ENCODE measurements at regions not wholly inside any gene's neighbourhood (a gene's known extent, or its start where the extent isn't known, plus 50 kb on each side); places are given as distances from the start of the nearest gene placed in this dataset.

DNA sequence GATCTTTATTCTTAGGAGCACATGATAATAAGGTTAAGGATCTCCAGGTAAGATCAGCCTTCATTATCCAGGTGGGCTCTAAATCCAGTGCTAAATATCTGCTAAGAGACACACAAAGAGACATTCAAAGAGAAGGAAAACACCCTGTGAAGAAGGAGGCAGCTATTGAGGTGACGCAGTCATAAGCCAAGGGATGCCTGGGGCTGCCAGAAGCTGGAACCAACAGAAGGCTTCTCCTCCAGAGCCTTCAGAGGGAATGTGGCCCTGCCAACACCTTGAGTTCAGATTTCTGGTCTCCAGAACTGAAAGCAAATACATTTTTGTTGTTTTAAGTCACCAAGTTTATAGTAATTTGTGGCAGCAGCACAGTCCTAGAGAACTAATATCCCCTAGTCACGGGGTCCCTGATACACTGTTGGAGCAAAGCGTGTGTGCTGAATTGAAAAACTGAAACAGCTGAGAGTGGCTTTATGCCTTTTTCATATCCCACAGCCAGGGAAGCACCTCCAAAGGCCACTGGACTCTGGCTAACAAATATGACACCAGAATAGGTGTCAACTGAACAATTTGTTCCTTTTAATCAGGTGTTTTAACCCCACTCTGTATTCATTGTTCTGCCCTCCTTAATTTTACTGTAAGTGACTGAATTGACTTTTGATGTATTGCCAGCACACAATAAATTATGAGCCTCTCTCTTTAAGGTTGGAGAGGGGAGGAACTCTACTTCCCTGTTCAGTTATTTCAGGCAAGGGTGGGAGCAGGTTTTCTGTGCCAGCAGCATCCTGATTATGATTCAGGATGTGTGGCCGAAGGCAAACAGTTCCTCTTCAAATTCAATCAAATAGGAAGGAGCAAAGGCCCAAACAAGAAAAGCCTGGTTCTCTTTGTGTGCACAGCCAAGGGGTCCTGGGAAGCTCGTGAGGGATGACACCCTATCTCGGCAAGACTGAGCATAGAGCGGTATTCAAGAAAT is 151.8 kb upstream of the HES1 start:
- Histone ChIP-seq H3K27me3 (ENCODE audit: control insufficient read depth, insufficient read depth, low read length) (peaks cover 12% of the 10 kb centered on the region), H3K9me3 (ENCODE audit: control insufficient read depth, insufficient read depth, low read length) (no peaks in the 10 kb centered on the region), H3K36me3 (ENCODE audit: control insufficient read depth, insufficient read depth, low read length) (no peaks in the 10 kb centered on the region), H3K4me1 (ENCODE audit: control insufficient read depth, insufficient read depth, low read length) (peaks cover 4% of the 10 kb centered on the region), H3K9ac (ENCODE audit: low read depth, low read length) (no peak overlapping the region), H3K4me3 (ENCODE audit: low read depth, low read length) (no peak overlapping the region)

DNA sequence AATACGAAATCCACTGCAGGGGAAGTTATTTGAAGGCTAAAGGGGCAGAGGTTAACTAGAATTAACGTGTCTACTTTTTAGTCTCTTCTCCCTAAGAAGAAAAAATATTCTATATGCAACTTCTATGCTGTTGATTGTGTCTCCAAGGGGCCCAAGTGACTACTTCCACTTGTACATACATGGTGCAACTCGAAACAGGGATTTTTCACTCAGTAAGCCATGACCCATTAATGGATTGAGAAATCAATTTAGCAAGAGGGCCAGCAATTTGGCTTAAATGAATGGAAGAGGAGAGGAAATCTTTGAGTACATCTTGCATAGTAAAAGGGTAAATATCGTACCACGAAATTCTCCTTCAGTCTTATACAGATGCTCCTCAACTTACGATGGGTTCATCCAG is 151.1 kb upstream of the HES1 start:
- Histone ChIP-seq H3K9ac (ENCODE audit: low read depth, low read length) (no peak overlapping the region), H3K4me3 (ENCODE audit: low read depth, low read length) (no peak overlapping the region), H3K27me3 (ENCODE audit: control insufficient read depth, insufficient read depth, low read length) (peaks cover 12% of the 10 kb centered on the region), H3K36me3 (ENCODE audit: control insufficient read depth, insufficient read depth, low read length) (no peaks in the 10 kb centered on the region), H3K9me3 (ENCODE audit: control insufficient read depth, insufficient read depth, low read length) (no peaks in the 10 kb centered on the region), H3K4me1 (ENCODE audit: control insufficient read depth, insufficient read depth, low read length) (peaks cover 4% of the 10 kb centered on the region)

- Histone ChIP-seq H3K36me3 (ENCODE audit: control insufficient read depth, insufficient read depth, low read length) (no peaks in the 10 kb centered on the region), H3K4me1 (ENCODE audit: control insufficient read depth, insufficient read depth, low read length) (no peaks in the 10 kb centered on the region), H3K9ac (ENCODE audit: low read depth, low read length) (no peak overlapping the region), H3K9me3 (ENCODE audit: control insufficient read depth, insufficient read depth, low read length) (no peaks in the 10 kb centered on the region), H3K27me3 (ENCODE audit: control insufficient read depth, insufficient read depth, low read length) (no peaks in the 10 kb centered on the region), H3K4me3 (ENCODE audit: low read depth, low read length) (no peak overlapping the region)
Measured at GRCh38 chr3:193987186-193987585, 148.8 kb upstream of the HES1 start.

- Histone ChIP-seq H3K4me3 (ENCODE audit: low read depth, low read length) (no peak overlapping the region), H3K9ac (ENCODE audit: low read depth, low read length) (no peak overlapping the region), H3K27me3 (ENCODE audit: control insufficient read depth, insufficient read depth, low read length) (no peaks in the 10 kb centered on the region), H3K9me3 (ENCODE audit: control insufficient read depth, insufficient read depth, low read length) (no peaks in the 10 kb centered on the region), H3K36me3 (ENCODE audit: control insufficient read depth, insufficient read depth, low read length) (no peaks in the 10 kb centered on the region), H3K4me1 (ENCODE audit: control insufficient read depth, insufficient read depth, low read length) (no peaks in the 10 kb centered on the region)
Measured at GRCh38 chr3:193989186-193989585, 146.8 kb upstream of the HES1 start.

DNA sequence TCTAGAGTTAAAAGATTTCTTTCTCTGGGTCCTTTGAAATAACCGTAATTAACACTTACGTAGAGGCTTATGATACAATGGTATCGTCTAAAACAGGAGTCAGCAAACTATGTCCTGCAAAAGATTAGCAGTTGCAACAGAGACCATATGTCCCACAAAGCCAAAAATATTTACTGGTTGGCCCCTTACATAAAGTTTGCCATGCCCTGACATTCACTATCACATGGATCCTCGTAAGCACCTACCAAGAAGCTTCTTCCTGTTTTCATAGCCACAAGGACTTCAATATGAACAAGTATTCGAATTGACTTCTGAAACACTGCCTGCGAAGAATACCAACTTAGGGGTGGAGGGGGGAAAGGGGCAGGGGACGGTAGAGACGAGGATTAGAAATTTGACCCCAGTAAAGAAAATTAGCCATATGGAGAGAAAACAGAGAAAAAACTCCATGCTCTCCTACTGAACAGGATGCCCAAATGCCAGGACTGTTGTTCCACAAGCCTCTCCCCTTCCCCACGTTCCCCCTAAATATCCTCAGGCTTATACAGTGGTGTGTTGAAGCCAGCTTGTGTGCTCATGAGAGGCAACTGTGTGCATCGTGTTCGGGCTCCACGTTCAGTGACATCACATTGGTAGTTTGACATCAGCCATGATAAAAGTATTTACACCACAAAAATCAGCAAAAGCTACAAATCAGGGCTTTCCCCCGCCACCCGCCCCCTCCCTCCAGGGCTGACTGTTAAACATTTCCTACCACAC is 144.1 kb upstream of the HES1 start:
- H3K36me3 ChIP-seq (ENCODE audit: control insufficient read depth, insufficient read depth, low read length): no peaks in the 10 kb centered on the region
- no peaks in the 10 kb centered on the region for H3K9me3 ChIP-seq (ENCODE audit: control insufficient read depth, insufficient read depth, low read length)
- H3K4me3 ChIP-seq (ENCODE audit: low read depth, low read length): no peak overlapping the region
- H3K4me1 ChIP-seq (ENCODE audit: control insufficient read depth, insufficient read depth, low read length): peaks cover 10% of the 10 kb centered on the region
- H3K9ac ChIP-seq (ENCODE audit: low read depth, low read length): no peak overlapping the region
- peaks cover 4% of the 10 kb centered on the region for H3K27me3 ChIP-seq (ENCODE audit: control insufficient read depth, insufficient read depth, low read length)

GRCh38 chr3:193992425-193993037 is 143.4 kb upstream of the HES1 start:
- Histone ChIP-seq H3K9ac (ENCODE audit: low read depth, low read length) (no peak overlapping the region), H3K9me3 (ENCODE audit: control insufficient read depth, insufficient read depth, low read length) (no peaks in the 10 kb centered on the region), H3K4me1 (ENCODE audit: control insufficient read depth, insufficient read depth, low read length) (peaks cover 16% of the 10 kb centered on the region), H3K27me3 (ENCODE audit: control insufficient read depth, insufficient read depth, low read length) (peaks cover 10% of the 10 kb centered on the region), H3K36me3 (ENCODE audit: control insufficient read depth, insufficient read depth, low read length) (no peaks in the 10 kb centered on the region), H3K4me3 (ENCODE audit: low read depth, low read length) (no peak overlapping the region)

DNA sequence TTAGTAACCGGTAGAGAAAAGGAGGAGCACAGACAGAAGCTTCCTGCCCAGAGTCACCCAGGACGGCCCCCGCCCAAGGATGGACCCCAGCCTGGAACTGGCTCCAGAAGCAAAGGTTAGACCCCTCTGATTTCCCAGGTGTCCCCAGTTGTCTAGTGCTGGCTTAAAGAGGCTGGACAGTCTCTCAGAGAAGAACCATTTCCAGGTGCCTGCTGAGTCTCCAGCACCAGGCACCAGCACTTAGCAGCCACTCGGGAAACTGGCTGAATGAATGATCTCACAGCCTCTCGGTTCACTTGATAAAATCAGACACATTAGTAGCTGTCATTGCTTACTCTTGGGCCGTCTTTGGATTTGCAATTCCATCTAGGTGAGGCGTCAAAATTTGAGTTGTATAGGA is 139.7 kb upstream of the HES1 start:
- H3K9me3 ChIP-seq (ENCODE audit: control insufficient read depth, insufficient read depth, low read length): no peaks in the 10 kb centered on the region
- H3K4me1 ChIP-seq (ENCODE audit: control insufficient read depth, insufficient read depth, low read length): peaks cover 20% of the 10 kb centered on the region
- H3K9ac ChIP-seq (ENCODE audit: low read depth, low read length): no peak overlapping the region
- H3K27me3 ChIP-seq (ENCODE audit: control insufficient read depth, insufficient read depth, low read length): peaks cover 12% of the 10 kb centered on the region
- H3K36me3 ChIP-seq (ENCODE audit: control insufficient read depth, insufficient read depth, low read length): no peaks in the 10 kb centered on the region
- H3K4me3 ChIP-seq (ENCODE audit: low read depth, low read length): no peak overlapping the region

GRCh38 chr3:193996641-193997089 is 139.3 kb upstream of the HES1 start:
- Histone ChIP-seq H3K9me3 (ENCODE audit: control insufficient read depth, insufficient read depth, low read length) (no peaks in the 10 kb centered on the region), H3K4me3 (ENCODE audit: low read depth, low read length) (no peak overlapping the region), H3K27me3 (ENCODE audit: control insufficient read depth, insufficient read depth, low read length) (peaks cover 12% of the 10 kb centered on the region), H3K36me3 (ENCODE audit: control insufficient read depth, insufficient read depth, low read length) (no peaks in the 10 kb centered on the region), H3K4me1 (ENCODE audit: control insufficient read depth, insufficient read depth, low read length) (peaks cover 20% of the 10 kb centered on the region), H3K9ac (ENCODE audit: low read depth, low read length) (no peak overlapping the region)

- no peak overlapping the region for H3K4me3 ChIP-seq (ENCODE audit: low read depth, low read length)
- H3K9ac ChIP-seq (ENCODE audit: low read depth, low read length): no peak overlapping the region
- peaks cover 17% of the 10 kb centered on the region for H3K27me3 ChIP-seq (ENCODE audit: control insufficient read depth, insufficient read depth, low read length)
- H3K36me3 ChIP-seq (ENCODE audit: control insufficient read depth, insufficient read depth, low read length): no peaks in the 10 kb centered on the region
- H3K4me1 ChIP-seq (ENCODE audit: control insufficient read depth, insufficient read depth, low read length): peaks cover 22% of the 10 kb centered on the region
- H3K9me3 ChIP-seq (ENCODE audit: control insufficient read depth, insufficient read depth, low read length): no peaks in the 10 kb centered on the region
Measured at GRCh38 chr3:193997228-193998122, 138.5 kb upstream of the HES1 start.

DNA sequence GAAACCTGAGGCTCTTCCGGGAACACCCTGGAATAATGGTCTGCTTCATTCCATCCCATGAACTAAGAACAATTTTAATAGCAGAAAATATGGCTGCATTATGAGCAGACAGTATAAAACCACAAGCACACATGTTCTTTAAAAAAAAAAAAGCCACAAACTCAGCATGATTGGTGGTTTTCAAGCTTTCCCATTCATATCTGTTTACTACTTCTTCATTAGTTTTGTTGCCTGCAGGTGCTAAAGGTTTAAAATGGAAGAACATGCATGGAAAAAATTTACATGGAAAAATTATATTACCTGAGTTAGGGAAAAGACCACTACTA is 137.9 kb upstream of the HES1 start:
- Histone ChIP-seq H3K27me3 (ENCODE audit: control insufficient read depth, insufficient read depth, low read length) (peaks cover 17% of the 10 kb centered on the region), H3K9ac (ENCODE audit: low read depth, low read length) (no peak overlapping the region), H3K9me3 (ENCODE audit: control insufficient read depth, insufficient read depth, low read length) (no peaks in the 10 kb centered on the region), H3K36me3 (ENCODE audit: control insufficient read depth, insufficient read depth, low read length) (no peaks in the 10 kb centered on the region), H3K4me3 (ENCODE audit: low read depth, low read length) (no peak overlapping the region), H3K4me1 (ENCODE audit: control insufficient read depth, insufficient read depth, low read length) (peaks cover 22% of the 10 kb centered on the region)

GRCh38 chr3:193998628-193999195 is 137.2 kb upstream of the HES1 start:
- no peak overlapping the region for H3K9ac ChIP-seq (ENCODE audit: low read depth, low read length)
- no peaks in the 10 kb centered on the region for H3K9me3 ChIP-seq (ENCODE audit: control insufficient read depth, insufficient read depth, low read length)
- no peak overlapping the region for H3K4me3 ChIP-seq (ENCODE audit: low read depth, low read length)
- H3K27me3 ChIP-seq (ENCODE audit: control insufficient read depth, insufficient read depth, low read length): peaks cover 19% of the 10 kb centered on the region
- H3K36me3 ChIP-seq (ENCODE audit: control insufficient read depth, insufficient read depth, low read length): no peaks in the 10 kb centered on the region
- peaks cover 22% of the 10 kb centered on the region for H3K4me1 ChIP-seq (ENCODE audit: control insufficient read depth, insufficient read depth, low read length)
